ENCODE measurements at regions not wholly inside any gene's neighbourhood (a gene's known extent, or its start where the extent isn't known, plus 50 kb on each side); places are given as distances from the start of the nearest gene placed in this dataset.

GRCh38 chr6:55983861-55984260 is 108.5 kb upstream of the BMP5 start:
- H3K9me3 ChIP-seq (ENCODE audit: control insufficient read depth, insufficient read depth, low read length): no peaks in the 10 kb centered on the region
- H3K36me3 ChIP-seq (ENCODE audit: control insufficient read depth, low read length): no peaks in the 10 kb centered on the region
- no peaks in the 10 kb centered on the region for H3K27me3 ChIP-seq (ENCODE audit: control insufficient read depth, low read length)
- TF ChIP-seq CTCF (IDR thresholded peaks at IDR 0.05; ENCODE audit: low read depth, low read length, poor library complexity, severe bottlenecking): no peak
- TF ChIP-seq EZH2phosphoT487 (IDR thresholded peaks at IDR 0.05; ENCODE audit: borderline replicate concordance, low read length): no peak
- no peaks in the 10 kb centered on the region for H3K79me2 ChIP-seq (ENCODE audit: control insufficient read depth, low read length)
- no peak overlapping the region for H3K4me3 ChIP-seq (ENCODE audit: low read length)
- no peaks in the 10 kb centered on the region for H4K20me1 ChIP-seq (ENCODE audit: control insufficient read depth, insufficient read depth, low read depth, low read length)
- no peak overlapping the region for H3K27ac ChIP-seq (ENCODE audit: low read depth, low read length)
- H3K9me2 ChIP-seq (replicated peaks; ENCODE audit: control insufficient read depth, low read length): no peaks in the 10 kb centered on the region
- H3K4me1 ChIP-seq (ENCODE audit: control insufficient read depth, low read length): no peaks in the 10 kb centered on the region
- no peak overlapping the region for H3K4me2 ChIP-seq (ENCODE audit: low read length)
- H3F3A ChIP-seq (ENCODE audit: control insufficient read depth, insufficient read depth): no peaks in the 10 kb centered on the region

- no peak overlapping the region for H3K4me3 ChIP-seq (ENCODE audit: low read length)
- no peaks in the 10 kb centered on the region for H3K27me3 ChIP-seq (ENCODE audit: control insufficient read depth, low read length)
- no peaks in the 10 kb centered on the region for H3K36me3 ChIP-seq (ENCODE audit: control insufficient read depth, low read length)
- no peak for TF ChIP-seq EZH2phosphoT487 (IDR thresholded peaks at IDR 0.05; ENCODE audit: borderline replicate concordance, low read length)
- H3F3A ChIP-seq (ENCODE audit: control insufficient read depth, insufficient read depth): no peaks in the 10 kb centered on the region
- H3K9me3 ChIP-seq (ENCODE audit: control insufficient read depth, insufficient read depth, low read length): no peaks in the 10 kb centered on the region
- no peak overlapping the region for H3K27ac ChIP-seq (ENCODE audit: low read depth, low read length)
- no peak overlapping the region for H3K4me2 ChIP-seq (ENCODE audit: low read length)
- H3K4me1 ChIP-seq (ENCODE audit: control insufficient read depth, low read length): no peaks in the 10 kb centered on the region
- H3K9me2 ChIP-seq (replicated peaks; ENCODE audit: control insufficient read depth, low read length): no peaks in the 10 kb centered on the region
- no peaks in the 10 kb centered on the region for H3K79me2 ChIP-seq (ENCODE audit: control insufficient read depth, low read length)
- no peaks in the 10 kb centered on the region for H4K20me1 ChIP-seq (ENCODE audit: control insufficient read depth, insufficient read depth, low read depth, low read length)
Measured at GRCh38 chr6:55981660-55982059, 106.3 kb upstream of the BMP5 start.

- Histone ChIP-seq H4K20me1 (ENCODE audit: control insufficient read depth, insufficient read depth, low read depth, low read length) (no peaks in the 10 kb centered on the region), H3K27ac (ENCODE audit: low read depth, low read length) (no peak overlapping the region), H3K4me1 (ENCODE audit: control insufficient read depth, low read length) (no peaks in the 10 kb centered on the region), H3K9me2 (replicated peaks; ENCODE audit: control insufficient read depth, low read length) (no peaks in the 10 kb centered on the region), H3K4me2 (ENCODE audit: low read length) (no peak overlapping the region), H3K9me3 (ENCODE audit: control insufficient read depth, insufficient read depth, low read length) (no peaks in the 10 kb centered on the region), H3K79me2 (ENCODE audit: control insufficient read depth, low read length) (no peaks in the 10 kb centered on the region), H3K27me3 (ENCODE audit: control insufficient read depth, low read length) (no peaks in the 10 kb centered on the region), H3K4me3 (ENCODE audit: low read length) (no peak overlapping the region), H3K36me3 (ENCODE audit: control insufficient read depth, low read length) (no peaks in the 10 kb centered on the region), H3F3A (ENCODE audit: control insufficient read depth, insufficient read depth) (no peaks in the 10 kb centered on the region)
- TF ChIP-seq CTCF (IDR thresholded peaks at IDR 0.05; ENCODE audit: low read depth, low read length, poor library complexity, severe bottlenecking) (peak; percentile 46), EZH2phosphoT487 (IDR thresholded peaks at IDR 0.05; ENCODE audit: borderline replicate concordance, low read length) (no peak)
Measured at GRCh38 chr6:55980627-55981211, 105.3 kb upstream of the BMP5 start.

GRCh38 chr6:55979526-55979925 is 104.1 kb upstream of the BMP5 start:
- H3K9me2 ChIP-seq (replicated peaks; ENCODE audit: control insufficient read depth, low read length): no peaks in the 10 kb centered on the region
- TF ChIP-seq EZH2phosphoT487 (IDR thresholded peaks at IDR 0.05; ENCODE audit: borderline replicate concordance, low read length) (no peak), CTCF (IDR thresholded peaks at IDR 0.05; ENCODE audit: low read depth, low read length, poor library complexity, severe bottlenecking) (no peak)
- H3K36me3 ChIP-seq (ENCODE audit: control insufficient read depth, low read length): no peaks in the 10 kb centered on the region
- no peaks in the 10 kb centered on the region for H3K79me2 ChIP-seq (ENCODE audit: control insufficient read depth, low read length)
- H3K27ac ChIP-seq (ENCODE audit: low read depth, low read length): no peak overlapping the region
- no peak overlapping the region for H3K4me3 ChIP-seq (ENCODE audit: low read length)
- H3K9me3 ChIP-seq (ENCODE audit: control insufficient read depth, insufficient read depth, low read length): no peaks in the 10 kb centered on the region
- H4K20me1 ChIP-seq (ENCODE audit: control insufficient read depth, insufficient read depth, low read depth, low read length): no peaks in the 10 kb centered on the region
- H3K4me2 ChIP-seq (ENCODE audit: low read length): no peak overlapping the region
- no peaks in the 10 kb centered on the region for H3K27me3 ChIP-seq (ENCODE audit: control insufficient read depth, low read length)
- no peaks in the 10 kb centered on the region for H3F3A ChIP-seq (ENCODE audit: control insufficient read depth, insufficient read depth)
- no peaks in the 10 kb centered on the region for H3K4me1 ChIP-seq (ENCODE audit: control insufficient read depth, low read length)
